ENCODE measurements at regions not wholly inside any gene's neighbourhood (a gene's known extent, or its start where the extent isn't known, plus 50 kb on each side); places are given as distances from the start of the nearest gene placed in this dataset.
A peak's percentile ranks its signal among the peaks of the same experiment; 100 is the strongest.
"Not testable (repeated sequence)": the region's sequence is repeated elsewhere in the genome, so short reads cannot be mapped to it uniquely, and the experiment has no call there.

DNA sequence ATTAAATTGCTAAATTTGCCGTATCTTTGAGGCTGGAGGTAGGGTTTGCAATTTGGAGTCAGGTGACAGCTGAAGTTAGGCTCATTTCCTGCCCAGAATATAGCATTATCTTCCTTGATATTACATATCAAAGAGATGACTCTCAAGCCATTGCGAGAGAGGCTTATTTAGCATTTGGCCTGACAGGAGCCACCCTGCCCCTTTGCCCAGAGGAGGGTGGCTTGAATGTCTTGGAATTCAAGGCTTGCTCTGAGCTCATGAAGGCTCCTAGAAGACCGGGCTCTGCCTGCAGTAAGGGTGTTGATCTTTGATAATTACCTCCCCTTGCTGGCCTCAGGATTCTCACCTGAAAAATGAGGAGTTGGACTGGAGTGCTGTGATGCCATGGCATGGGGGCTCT is 251.4 kb upstream of the C2CD4B start:
- H4K20me1 ChIP-seq (ENCODE audit: insufficient read depth, poor library complexity, severe bottlenecking): no peaks in the 10 kb centered on the region
- peaks cover 22% of the 10 kb centered on the region for H3K4me1 ChIP-seq (ENCODE audit: insufficient read depth)
- H3K36me3 ChIP-seq (replicated peaks; ENCODE audit: insufficient read depth, low read depth): no peaks in the 10 kb centered on the region
- TF ChIP-seq EZH2phosphoT487 (IDR thresholded peaks at IDR 0.05; ENCODE audit: low read depth, severe bottlenecking, unreplicated experiment) (no peak), EZH2 (IDR thresholded peaks at IDR 0.05; ENCODE audit: borderline replicate concordance) (no peak)
- TF ChIP-seq, protein P1, sequence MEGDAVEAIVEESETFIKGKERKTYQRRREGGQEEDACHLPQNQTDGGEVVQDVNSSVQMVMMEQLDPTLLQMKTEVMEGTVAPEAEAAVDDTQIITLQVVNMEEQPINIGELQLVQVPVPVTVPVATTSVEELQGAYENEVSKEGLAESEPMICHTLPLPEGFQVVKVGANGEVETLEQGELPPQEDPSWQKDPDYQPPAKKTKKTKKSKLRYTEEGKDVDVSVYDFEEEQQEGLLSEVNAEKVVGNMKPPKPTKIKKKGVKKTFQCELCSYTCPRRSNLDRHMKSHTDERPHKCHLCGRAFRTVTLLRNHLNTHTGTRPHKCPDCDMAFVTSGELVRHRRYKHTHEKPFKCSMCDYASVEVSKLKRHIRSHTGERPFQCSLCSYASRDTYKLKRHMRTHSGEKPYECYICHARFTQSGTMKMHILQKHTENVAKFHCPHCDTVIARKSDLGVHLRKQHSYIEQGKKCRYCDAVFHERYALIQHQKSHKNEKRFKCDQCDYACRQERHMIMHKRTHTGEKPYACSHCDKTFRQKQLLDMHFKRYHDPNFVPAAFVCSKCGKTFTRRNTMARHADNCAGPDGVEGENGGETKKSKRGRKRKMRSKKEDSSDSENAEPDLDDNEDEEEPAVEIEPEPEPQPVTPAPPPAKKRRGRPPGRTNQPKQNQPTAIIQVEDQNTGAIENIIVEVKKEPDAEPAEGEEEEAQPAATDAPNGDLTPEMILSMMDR (IDR thresholded peaks at IDR 0.05; ENCODE audit: poor library complexity): no peak
- H3K4me2 ChIP-seq: no peak overlapping the region
- WGBS (ENCODE audit: low lambda C conversion rate, missing lambda C conversion rate): 72% methylated on average over 3 of the region's 3 CpGs
- H3K27me3 ChIP-seq: no peaks in the 10 kb centered on the region
- H3K27ac ChIP-seq: no peak overlapping the region
- no peaks in the 10 kb centered on the region for H3K9me3 ChIP-seq (ENCODE audit: low read depth)
- no peak for DNase-seq (ENCODE audit: low spot score)
- H3K79me2 ChIP-seq: peaks cover 56% of the 10 kb centered on the region
- no peak overlapping the region for H3K4me3 ChIP-seq
- H2AFZ ChIP-seq: no peak overlapping the region
- H3K9me2 ChIP-seq (replicated peaks; ENCODE audit: insufficient read depth): no peaks in the 10 kb centered on the region

DNA sequence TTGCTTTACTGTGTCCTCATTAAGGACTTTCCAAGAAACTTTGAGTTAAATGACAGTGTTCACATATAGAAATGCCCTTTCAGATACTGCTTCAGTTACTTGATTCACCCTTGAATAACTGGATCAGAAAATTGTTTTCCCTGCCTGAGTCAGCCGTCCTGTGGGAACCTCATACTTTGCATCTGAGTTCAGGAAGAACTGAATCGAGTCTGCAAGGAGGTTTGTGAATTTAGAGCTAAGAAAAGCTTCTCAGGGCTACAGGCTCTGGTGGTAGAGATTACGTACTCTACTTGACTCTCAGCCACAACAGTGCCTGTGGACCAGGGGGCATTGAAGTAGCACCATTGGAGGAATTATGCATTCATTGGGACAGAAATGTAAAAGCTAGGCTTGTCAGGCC is 252.4 kb upstream of the C2CD4B start:
- Histone ChIP-seq H3K4me2 (no peak overlapping the region), H2AFZ (no peak overlapping the region), H3K4me3 (no peak overlapping the region)

DNA sequence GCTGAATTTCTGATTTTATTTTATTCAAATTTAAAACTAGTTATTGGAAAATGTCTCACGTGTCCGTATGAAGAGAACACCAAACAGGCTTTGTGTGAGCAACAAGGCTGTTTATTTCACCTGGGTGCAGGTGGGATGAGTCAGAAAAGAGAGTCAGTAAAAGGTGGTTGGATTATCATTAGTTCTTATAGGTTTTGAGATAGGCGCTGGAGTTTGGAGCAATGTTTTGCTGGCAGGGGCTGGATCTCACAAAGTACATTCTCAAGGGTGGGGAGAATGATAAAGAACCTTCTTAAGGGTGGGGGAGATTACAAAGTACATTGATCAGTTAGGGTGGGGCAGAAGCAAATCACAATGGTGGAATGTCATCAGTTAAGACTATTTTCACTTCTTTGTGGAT is 253.4 kb upstream of the C2CD4B start:
- not testable (repeated sequence) for H3K27me3 ChIP-seq; H3K9me3 ChIP-seq (ENCODE audit: low read depth); H3K4me3 ChIP-seq; H4K20me1 ChIP-seq (ENCODE audit: insufficient read depth, poor library complexity, severe bottlenecking); H2AFZ ChIP-seq; H3K36me3 ChIP-seq (replicated peaks; ENCODE audit: insufficient read depth, low read depth); H3K9me2 ChIP-seq (replicated peaks; ENCODE audit: insufficient read depth); DNase-seq (ENCODE audit: low spot score); H3K4me2 ChIP-seq
- peak overlapping the region; percentile 81 for H3K27ac ChIP-seq
- peaks cover 22% of the 10 kb centered on the region for H3K4me1 ChIP-seq (ENCODE audit: insufficient read depth)
- H3K79me2 ChIP-seq: peaks cover 45% of the 10 kb centered on the region
- 76% methylated on average over 3 of the region's 3 CpGs for WGBS (ENCODE audit: low lambda C conversion rate, missing lambda C conversion rate)

More for the DNA sequence above, 252.4 kb upstream of the C2CD4B start:
- DNase-seq (ENCODE audit: low spot score): no peak
- Histone ChIP-seq H3K36me3 (replicated peaks; ENCODE audit: insufficient read depth, low read depth) (no peaks in the 10 kb centered on the region), H4K20me1 (ENCODE audit: insufficient read depth, poor library complexity, severe bottlenecking) (no peaks in the 10 kb centered on the region), H3K27ac (peak overlapping the region; percentile 81), H3K79me2 (peaks cover 46% of the 10 kb centered on the region), H3K27me3 (no peaks in the 10 kb centered on the region), H3K9me2 (replicated peaks; ENCODE audit: insufficient read depth) (no peaks in the 10 kb centered on the region), H3K4me1 (ENCODE audit: insufficient read depth) (peaks cover 22% of the 10 kb centered on the region), H3K9me3 (ENCODE audit: low read depth) (no peaks in the 10 kb centered on the region)
- no peak for TF ChIP-seq EZH2 (IDR thresholded peaks at IDR 0.05; ENCODE audit: borderline replicate concordance)
- no peak for TF ChIP-seq EZH2phosphoT487 (IDR thresholded peaks at IDR 0.05; ENCODE audit: low read depth, severe bottlenecking, unreplicated experiment)
- WGBS (ENCODE audit: low lambda C conversion rate, missing lambda C conversion rate): 85% methylated on average over 3 of the region's 3 CpGs

DNA sequence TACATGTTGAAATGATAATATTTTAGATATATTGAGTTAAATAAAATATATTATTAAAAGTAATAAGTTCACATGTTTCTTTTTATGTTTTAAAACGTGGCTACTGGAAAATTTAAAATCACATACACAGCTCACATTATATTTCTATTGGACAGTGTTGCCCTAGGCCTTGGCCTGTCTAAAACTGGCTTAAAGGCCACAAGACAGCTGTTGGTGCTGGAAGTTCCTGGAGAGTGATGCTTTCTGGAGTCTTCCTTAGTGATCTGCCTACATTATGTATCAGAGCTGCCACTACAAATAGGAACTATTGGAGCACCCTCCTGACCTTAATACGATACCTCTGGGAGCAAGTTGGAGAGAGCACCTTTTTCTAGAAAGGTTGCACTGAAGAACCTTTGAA is 254.1 kb upstream of the C2CD4B start:
- H3K4me2 ChIP-seq: no peak overlapping the region
- H3K9me3 ChIP-seq (ENCODE audit: low read depth): no peaks in the 10 kb centered on the region
- H4K20me1 ChIP-seq (ENCODE audit: insufficient read depth, poor library complexity, severe bottlenecking): no peaks in the 10 kb centered on the region
- no peak overlapping the region for H2AFZ ChIP-seq
- peaks cover 38% of the 10 kb centered on the region for H3K79me2 ChIP-seq
- no peak for DNase-seq (ENCODE audit: low spot score)
- H3K4me3 ChIP-seq: no peak overlapping the region
- H3K27ac ChIP-seq: no peak overlapping the region
- H3K36me3 ChIP-seq (replicated peaks; ENCODE audit: insufficient read depth, low read depth): no peaks in the 10 kb centered on the region
- no peaks in the 10 kb centered on the region for H3K27me3 ChIP-seq
- no peaks in the 10 kb centered on the region for H3K9me2 ChIP-seq (replicated peaks; ENCODE audit: insufficient read depth)
- WGBS (ENCODE audit: low lambda C conversion rate, missing lambda C conversion rate): 79% methylated on average over 2 of the region's 2 CpGs
- peaks cover 22% of the 10 kb centered on the region for H3K4me1 ChIP-seq (ENCODE audit: insufficient read depth)
- TF ChIP-seq EZH2phosphoT487 (IDR thresholded peaks at IDR 0.05; ENCODE audit: low read depth, severe bottlenecking, unreplicated experiment) (no peak), EZH2 (IDR thresholded peaks at IDR 0.05; ENCODE audit: borderline replicate concordance) (no peak)
- TF ChIP-seq, protein P1 (IDR thresholded peaks at IDR 0.05; ENCODE audit: poor library complexity): no peak

DNA sequence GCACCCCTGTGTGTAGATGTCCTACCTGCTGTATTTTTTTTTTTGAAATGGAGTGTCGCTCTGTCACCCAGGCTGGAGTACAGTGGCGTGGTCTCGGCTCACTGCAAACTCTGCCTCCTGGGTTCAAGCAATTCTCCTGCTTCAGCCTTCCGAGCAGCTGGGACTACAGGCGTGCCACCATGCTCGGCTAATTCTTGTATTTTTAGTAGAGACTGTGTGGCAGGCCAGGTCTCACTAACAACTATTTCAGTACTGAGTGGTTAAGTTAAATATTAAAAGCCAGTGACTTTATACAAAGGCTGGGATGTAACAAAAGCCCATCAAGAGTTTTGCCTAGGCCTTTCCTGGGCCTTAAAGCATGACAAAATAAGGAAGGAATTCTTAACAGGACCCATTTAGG is 255.3 kb upstream of the C2CD4B start:
- WGBS (ENCODE audit: low lambda C conversion rate, missing lambda C conversion rate): 66% methylated on average over 6 of the region's 6 CpGs

More for the DNA sequence above, 255.3 kb upstream of the C2CD4B start:
- H3K4me3 ChIP-seq; H4K20me1 ChIP-seq (ENCODE audit: insufficient read depth, poor library complexity, severe bottlenecking); H3K9me2 ChIP-seq (replicated peaks; ENCODE audit: insufficient read depth); DNase-seq (ENCODE audit: low spot score); H3K27me3 ChIP-seq; H3K36me3 ChIP-seq (replicated peaks; ENCODE audit: insufficient read depth, low read depth); H3K9me3 ChIP-seq (ENCODE audit: low read depth); H2AFZ ChIP-seq: not testable (repeated sequence)
- peaks cover 22% of the 10 kb centered on the region for H3K4me1 ChIP-seq (ENCODE audit: insufficient read depth)
- H3K79me2 ChIP-seq: peaks cover 29% of the 10 kb centered on the region
- H3K27ac ChIP-seq: peak overlapping the region; percentile 56
- H3K4me2 ChIP-seq: peak overlapping the region; percentile 32
